HCT116 (cell line): ENCODE measurements at regions not wholly inside any gene's neighbourhood (a gene's known extent, or its start where the extent isn't known, plus 50 kb on each side); places are given as distances from the start of the nearest gene placed in this dataset.
A peak's percentile ranks its signal among the peaks of the same experiment; 100 is the strongest.

Experiments used
- ATAC-seq: fragments of 200-7000 bp; cut with Tn5 transposase; 2 replicates; pipeline ENCODE4 v1.9.1; 2020; ENCODE audit warnings: mild to moderate bottlenecking, moderate library complexity
- BruUV-seq: library from RNA; stranded (reverse); fragments of 400-500 nt; replicated peaks from 2 replicates; lab custom pipeline; 2021; lab: Mats Ljungman, UMichigan
- CTCF ChIA-PET: fragments of 300-600 bp; sonication (Branson Sonifier 250); formaldehyde crosslinking; loops from one replicate; lab custom pipeline; 2021; ENCODE audit warnings: antibody characterized with exemption; lab: Charles Lee
- POLR2A ChIA-PET: fragments of 300-600, 350-600 bp; sonication (Branson Sonifier 250); formaldehyde crosslinking; loops from one replicate; lab custom pipeline; 2021; ENCODE audit warnings: antibody characterized with exemption; lab: Charles Lee
- RAD21 ChIA-PET, 2 experiments: fragments of 300-600 bp; sonication (Branson Sonifier 250); formaldehyde crosslinking; loops; one replicate each; lab custom pipeline; 2023; ENCODE audit warnings: low total read pairs in 2 of 2; ENCODE audit not compliant: uncharacterized antibody in 2 of 2, unreplicated experiment in 2 of 2, low non-redundant PET in 1 of 2; lab: Charles Lee
- DNase-seq: peaks from one replicate; pipeline ENCODE4 v3.0.0-alpha.2; 2010; ENCODE audit warnings: low read depth, low spot score
- H2AFZ ChIP-seq: fragments of 200-600 bp; shearing (Covaris generic), sonication (generic); 2 replicates; pipeline ENCODE4 v1.6.1; 2017; ENCODE audit warnings: low read depth, mixed run types, mixed read lengths, antibody characterized with exemption, low read length; ENCODE audit not compliant: poor library complexity, severe bottlenecking
- H3K27ac ChIP-seq: 2 replicates; pipeline ENCODE4 v1.5.1; 2012; ENCODE audit warnings: low read depth, low read length
- H3K27me3 ChIP-seq: fragments of 200-600 bp; sonication (generic); 2 replicates; pipeline ENCODE4 v1.6.1; 2016; ENCODE audit warnings: mixed run types, low read length, mixed read lengths; ENCODE audit not compliant: insufficient read depth
- H3K36me3 ChIP-seq, 2 experiments: fragments of 200-500 bp in 1 of 2; fragments of 200-600 bp in 1 of 2; sonication (Bioruptor generic) in 1 of 2; sonication (generic) in 1 of 2; 2 replicates each; pipeline versions ENCODE4 v1.5.1 to v1.6.1; 2014 to 2016; ENCODE audit warnings: low read length in 2 of 2, inconsistent platforms in 1 of 2, mixed read lengths in 1 of 2, mixed run types in 1 of 2; ENCODE audit not compliant: insufficient read depth in 2 of 2, control insufficient read depth in 1 of 2
- H3K4me1 ChIP-seq, 2 experiments: fragments of 200-600 bp in 1 of 2; sonication (generic) in 1 of 2; 2 replicates each; pipeline versions ENCODE4 v1.5.1 to v1.6.1; 2012 to 2017; ENCODE audit warnings: low read length in 2 of 2, inconsistent platforms in 1 of 2, mild to moderate bottlenecking in 1 of 2, mixed read lengths in 1 of 2, mixed run types in 1 of 2, moderate library complexity in 1 of 2; ENCODE audit not compliant: insufficient read depth in 2 of 2, control insufficient read depth in 1 of 2
- H3K4me2 ChIP-seq: fragments of 200-600 bp; sonication (generic); 2 replicates; pipeline ENCODE4 v1.6.1; 2017; ENCODE audit warnings: mixed run types, low read length, mixed read lengths
- H3K4me3 ChIP-seq, 2 experiments: fragments of 200-600 bp in 1 of 2; sonication (generic) in 1 of 2; replicated peaks in 1 of 2; 2 replicates each; pipeline ENCODE4 v1.5.1; 2011 to 2016; ENCODE audit warnings: low read length in 2 of 2, control low read depth in 1 of 2, low read depth in 1 of 2, mild to moderate bottlenecking in 1 of 2, mixed read lengths in 1 of 2, mixed run types in 1 of 2
- H3K79me2 ChIP-seq: fragments of 200-600 bp; sonication (generic); 2 replicates; pipeline ENCODE4 v1.6.1; 2017; ENCODE audit warnings: mild to moderate bottlenecking, mixed run types, low read length, moderate library complexity, mixed read lengths; ENCODE audit not compliant: insufficient read depth
- H3K9ac ChIP-seq: fragments of 200-600 bp; sonication (generic); 2 replicates; pipeline ENCODE4 v1.6.1; 2016; ENCODE audit warnings: low read length, mixed read lengths
- H3K9me2 ChIP-seq: fragments of 200-600 bp; sonication (generic), shearing (Covaris generic); 2 replicates; pipeline ENCODE4 v1.6.1; 2017; ENCODE audit warnings: mixed run types, mild to moderate bottlenecking, moderate library complexity; ENCODE audit not compliant: insufficient read depth
- H3K9me3 ChIP-seq, 2 experiments: fragments of 200-500 bp in 1 of 2; fragments of 200-600 bp in 1 of 2; sonication (Bioruptor generic) in 1 of 2; sonication (generic) in 1 of 2; 2 replicates each; pipeline ENCODE4 v1.6.1; 2014 to 2017; ENCODE audit warnings: low read length in 2 of 2, mixed read lengths in 2 of 2, inconsistent platforms in 1 of 2, low read depth in 1 of 2, mild to moderate bottlenecking in 1 of 2, mixed run types in 1 of 2, moderate library complexity in 1 of 2; ENCODE audit not compliant: control insufficient read depth in 1 of 2, insufficient read depth in 1 of 2
- H4K20me1 ChIP-seq: fragments of 200-600 bp; sonication (generic), shearing (Covaris generic); 2 replicates; pipeline ENCODE4 v1.6.1; 2017; ENCODE audit warnings: mixed run types, mild to moderate bottlenecking, moderate library complexity; ENCODE audit not compliant: insufficient read depth
- RAD21 ChIP-seq: IDR thresholded peaks from 2 replicates; pipeline ENCODE4 v1.6.1; 2012; ENCODE audit warnings: low read depth, mild to moderate bottlenecking
- TCF7L2 ChIP-seq: IDR thresholded peaks from 2 replicates; pipeline ENCODE4 v1.7.0; 2011; ENCODE audit warnings: borderline replicate concordance, inconsistent platforms; ENCODE audit not compliant: insufficient read depth, insufficient read length; ENCODE audit errors: extremely low read depth
- intact Hi-C: fragments of 100-400 bp; cut with micrococcal nuclease; formaldehyde crosslinking; loops from 2 replicates; pipeline ENCODE4 v1.10.0; 2022
- TF ChIP-seq, protein P1 (sequence below): IDR thresholded peaks from 2 replicates; pipeline ENCODE4 v1.6.1; 2011; ENCODE audit warnings: mild to moderate bottlenecking, low read length, moderate library complexity; ENCODE audit not compliant: insufficient replicate concordance; ENCODE audit errors: extremely low read depth
- TF ChIP-seq, protein P2 (sequence below), 3 experiments: fragments of 200-600 bp in 1 of 3; sonication (generic) in 1 of 3; IDR thresholded peaks in 2 of 3; conservative IDR thresholded peaks in 1 of 3; 2 replicates each; pipeline ENCODE4 v1.5.1; 2012 to 2017; ENCODE audit warnings: low read depth in 2 of 3, low read length in 2 of 3, antibody characterized with exemption in 1 of 3, borderline replicate concordance in 1 of 3, control low read depth in 1 of 3, mild to moderate bottlenecking in 1 of 3, mixed read lengths in 1 of 3, mixed run types in 1 of 3, moderate library complexity in 1 of 3; ENCODE audit not compliant: insufficient read depth in 1 of 3

DNA sequence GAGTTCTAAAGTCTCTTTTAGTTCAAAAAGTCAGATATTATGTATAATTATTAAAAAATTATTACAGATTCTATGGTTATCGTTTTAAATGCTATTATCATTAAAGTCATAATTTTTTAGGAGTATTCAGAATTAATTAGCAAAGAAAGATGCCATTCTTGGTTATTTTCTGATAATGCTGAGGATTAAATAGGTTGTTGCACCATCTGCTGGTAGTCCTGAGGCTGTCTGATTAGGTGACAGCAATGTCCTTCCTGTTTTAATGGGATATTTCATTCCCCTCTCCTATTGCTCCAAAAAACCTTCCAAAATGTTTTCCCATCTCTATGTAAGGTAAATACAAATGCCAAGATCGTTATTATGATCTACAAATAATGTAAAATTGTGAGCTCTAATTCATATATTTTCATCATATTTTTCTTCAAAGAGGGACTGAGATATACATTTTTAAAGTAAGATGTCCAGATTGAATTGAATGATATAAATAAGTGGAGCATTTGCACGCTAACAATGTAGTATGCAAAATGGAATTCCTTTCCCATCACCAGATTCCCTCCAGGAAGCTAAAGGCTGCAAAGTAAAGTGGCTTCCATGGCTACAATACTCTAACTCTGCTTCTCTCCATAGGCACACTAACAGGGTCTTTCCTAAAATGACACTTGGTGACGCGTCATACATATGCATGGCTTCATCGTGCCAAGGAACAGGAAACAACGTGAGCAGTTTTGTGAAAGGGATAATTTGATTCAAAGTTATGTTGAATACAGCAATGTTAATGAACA lies 58.8 kb upstream of the AKR1E2 start:
- no peak overlapping the region for H3K4me3 ChIP-seq
- ATAC-seq = peak; percentile 58
- no peak overlapping the region for H3K9ac ChIP-seq
- ChIA-PET CTCF (interaction anchor here (0.7 to 2.1 kb wide), 8 partner anchors 16 to 1574 kb away, joined by 3 to 15 read pairs (median 4); no protein-coding TSS in a partner anchor), POLR2A (interaction anchor here (0.9 to 1.1 kb wide), 2 partner anchors 104 to 982 kb away, joined by 3 read pairs; partner anchors contain the start of gene KLF6), RAD21 (no interaction called here)
- H3K27me3 ChIP-seq = no peaks in the 10 kb centered on the region
- no peaks in the 10 kb centered on the region for H3K79me2 ChIP-seq
- no peaks in the 10 kb centered on the region for H3K36me3 ChIP-seq
- intact Hi-C loops = loop anchor here (1.0 to 5.0 kb wide), 7 partner anchors 95 to 1570 kb away; no protein-coding TSS in a partner anchor
- no peaks in the 10 kb centered on the region for H3K9me3 ChIP-seq
- peaks cover 13 to 66% of the 10 kb centered on the region in 2 experiments for H3K4me1 ChIP-seq
- H3K27ac ChIP-seq = no peak overlapping the region
- no peaks in the 10 kb centered on the region for H4K20me1 ChIP-seq
- peak; percentile 38 for DNase-seq
- no TSS peak for BruUV-seq
- H3K9me2 ChIP-seq = no peaks in the 10 kb centered on the region
- peak overlapping the region; percentile 71 for H2AFZ ChIP-seq
- peak; percentile 90 for TF ChIP-seq RAD21
- TF ChIP-seq, protein P1, sequence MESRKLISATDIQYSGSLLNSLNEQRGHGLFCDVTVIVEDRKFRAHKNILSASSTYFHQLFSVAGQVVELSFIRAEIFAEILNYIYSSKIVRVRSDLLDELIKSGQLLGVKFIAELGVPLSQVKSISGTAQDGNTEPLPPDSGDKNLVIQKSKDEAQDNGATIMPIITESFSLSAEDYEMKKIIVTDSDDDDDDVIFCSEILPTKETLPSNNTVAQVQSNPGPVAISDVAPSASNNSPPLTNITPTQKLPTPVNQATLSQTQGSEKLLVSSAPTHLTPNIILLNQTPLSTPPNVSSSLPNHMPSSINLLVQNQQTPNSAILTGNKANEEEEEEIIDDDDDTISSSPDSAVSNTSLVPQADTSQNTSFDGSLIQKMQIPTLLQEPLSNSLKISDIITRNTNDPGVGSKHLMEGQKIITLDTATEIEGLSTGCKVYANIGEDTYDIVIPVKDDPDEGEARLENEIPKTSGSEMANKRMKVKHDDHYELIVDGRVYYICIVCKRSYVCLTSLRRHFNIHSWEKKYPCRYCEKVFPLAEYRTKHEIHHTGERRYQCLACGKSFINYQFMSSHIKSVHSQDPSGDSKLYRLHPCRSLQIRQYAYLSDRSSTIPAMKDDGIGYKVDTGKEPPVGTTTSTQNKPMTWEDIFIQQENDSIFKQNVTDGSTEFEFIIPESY = no peak
- TF ChIP-seq, protein P2, sequence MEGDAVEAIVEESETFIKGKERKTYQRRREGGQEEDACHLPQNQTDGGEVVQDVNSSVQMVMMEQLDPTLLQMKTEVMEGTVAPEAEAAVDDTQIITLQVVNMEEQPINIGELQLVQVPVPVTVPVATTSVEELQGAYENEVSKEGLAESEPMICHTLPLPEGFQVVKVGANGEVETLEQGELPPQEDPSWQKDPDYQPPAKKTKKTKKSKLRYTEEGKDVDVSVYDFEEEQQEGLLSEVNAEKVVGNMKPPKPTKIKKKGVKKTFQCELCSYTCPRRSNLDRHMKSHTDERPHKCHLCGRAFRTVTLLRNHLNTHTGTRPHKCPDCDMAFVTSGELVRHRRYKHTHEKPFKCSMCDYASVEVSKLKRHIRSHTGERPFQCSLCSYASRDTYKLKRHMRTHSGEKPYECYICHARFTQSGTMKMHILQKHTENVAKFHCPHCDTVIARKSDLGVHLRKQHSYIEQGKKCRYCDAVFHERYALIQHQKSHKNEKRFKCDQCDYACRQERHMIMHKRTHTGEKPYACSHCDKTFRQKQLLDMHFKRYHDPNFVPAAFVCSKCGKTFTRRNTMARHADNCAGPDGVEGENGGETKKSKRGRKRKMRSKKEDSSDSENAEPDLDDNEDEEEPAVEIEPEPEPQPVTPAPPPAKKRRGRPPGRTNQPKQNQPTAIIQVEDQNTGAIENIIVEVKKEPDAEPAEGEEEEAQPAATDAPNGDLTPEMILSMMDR (IDR thresholded peaks at IDR 0.05 in 2 of 3, conservative IDR thresholded peaks at IDR 0.05 in 1 of 3; ENCODE audit: borderline replicate concordance in 1 of 3, insufficient read depth in 1 of 3, low read depth in 2 of 3, low read length in 2 of 3) = peak; percentile 51 to 71 (median 69); a peak in 5 of 6 replicates
- no peak for TF ChIP-seq TCF7L2
- H3K4me2 ChIP-seq = no peak overlapping the region
